HG02938 (cell line): ENCODE measurements at regions not wholly inside any gene's neighbourhood (a gene's known extent, or its start where the extent isn't known, plus 50 kb on each side); places are given as distances from the start of the nearest gene placed in this dataset.

Experiments
- ATAC-seq: cut with Tn5 transposase; IDR thresholded peaks from one replicate; pipeline ENCODE4 v1.9.1; 2021; ENCODE audit warnings: mild to moderate bottlenecking, moderate library complexity; ENCODE audit not compliant: unreplicated experiment

DNA sequence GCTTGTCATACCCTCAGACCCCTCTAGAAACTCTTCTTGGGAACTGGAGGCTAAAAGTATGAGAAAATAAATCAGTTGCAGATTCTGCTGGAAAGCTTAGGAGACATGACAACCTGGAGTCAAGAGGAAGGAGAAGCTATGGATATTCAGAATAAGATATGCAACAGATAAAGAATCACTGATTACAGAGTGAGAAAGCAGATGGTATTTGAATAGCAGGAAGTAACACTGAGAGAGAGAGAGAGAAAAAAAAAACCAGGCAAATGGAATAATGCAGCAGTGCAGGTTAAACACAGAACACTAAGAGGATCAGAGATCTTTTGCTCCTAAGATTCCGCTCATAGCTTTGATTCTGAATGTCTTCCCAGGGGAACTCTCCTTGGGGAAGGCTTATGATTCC, 1284.1 kb upstream of the NXPH2 start:
- no peak for ATAC-seq

DNA sequence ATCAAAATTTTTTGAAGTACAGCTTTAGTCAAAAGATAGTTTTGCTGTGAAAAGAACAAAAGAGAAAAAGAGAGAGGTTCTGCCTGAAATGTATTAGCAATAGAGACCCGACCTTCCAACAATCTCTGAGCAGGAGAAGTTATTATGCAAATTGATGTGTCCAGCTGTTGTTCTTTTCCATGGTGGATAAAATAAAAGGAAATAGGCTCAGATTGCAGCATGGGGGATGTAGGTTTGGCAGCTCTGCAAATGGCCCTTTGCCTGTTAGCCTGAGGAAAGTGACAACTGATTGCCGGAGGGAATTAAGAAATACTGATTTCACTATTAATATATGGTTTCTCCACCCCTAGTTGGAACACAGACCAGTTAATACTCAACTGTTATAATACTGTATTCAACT, 1283.2 kb upstream of the NXPH2 start:
- no peak for ATAC-seq

DNA sequence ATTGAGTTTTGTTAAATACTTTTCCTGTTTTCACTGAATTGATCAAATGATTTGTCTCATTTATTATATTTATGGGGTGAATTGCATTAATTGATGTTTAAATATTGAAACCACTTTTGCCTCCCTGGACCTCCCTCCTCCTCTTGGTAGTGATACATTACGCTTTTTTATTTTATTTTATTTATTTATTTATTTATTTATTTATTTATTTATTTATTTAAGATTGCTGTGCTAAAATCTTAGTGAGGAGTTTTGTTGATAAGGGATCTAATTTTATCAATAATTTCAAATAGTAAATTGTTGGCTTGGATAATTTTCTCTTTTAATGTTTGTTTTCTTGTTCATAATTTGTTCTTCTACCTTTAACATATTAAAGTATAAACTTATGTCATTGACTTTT, 1281.0 kb upstream of the NXPH2 start:
- ATAC-seq, result no peak

DNA sequence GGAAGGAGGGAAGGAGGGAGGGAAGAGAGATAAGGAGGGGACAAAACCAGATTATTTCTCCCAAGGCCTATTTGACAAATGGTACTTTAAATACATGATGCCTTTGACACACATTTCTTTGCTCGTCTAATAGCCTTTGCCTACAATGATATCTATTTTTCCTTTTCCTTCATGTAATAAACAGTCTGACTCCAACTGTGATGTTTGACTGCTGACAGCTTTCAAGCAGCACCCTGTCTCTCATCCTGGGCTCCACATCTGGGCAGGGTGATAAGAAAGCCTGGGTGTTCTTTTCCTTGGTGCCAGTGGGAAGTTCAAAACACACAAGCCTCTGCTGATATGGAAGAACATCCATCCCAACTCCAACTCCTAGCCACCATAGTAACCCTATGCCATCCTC, 1277.7 kb upstream of the NXPH2 start:
- ATAC-seq, result no peak

DNA sequence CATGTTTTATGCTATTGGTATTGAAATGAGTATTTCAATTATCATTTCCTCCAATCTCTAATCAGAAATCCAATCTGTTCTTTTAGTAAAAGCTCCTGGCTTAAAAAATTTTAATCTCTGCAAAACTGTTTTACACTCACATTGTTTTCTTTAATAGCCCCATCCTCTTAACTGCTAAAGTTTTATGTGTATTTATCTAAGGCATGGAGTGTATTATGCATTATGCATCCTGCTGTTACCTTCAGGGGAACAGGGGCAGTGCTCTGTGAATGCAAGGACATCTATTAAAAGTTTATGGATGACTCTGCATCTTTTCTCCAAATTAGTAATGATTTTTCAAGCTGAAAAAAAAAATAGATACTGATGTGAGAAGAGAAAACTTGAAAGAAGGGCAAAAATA, 1261.6 kb upstream of the NXPH2 start:
- no peak for ATAC-seq

DNA sequence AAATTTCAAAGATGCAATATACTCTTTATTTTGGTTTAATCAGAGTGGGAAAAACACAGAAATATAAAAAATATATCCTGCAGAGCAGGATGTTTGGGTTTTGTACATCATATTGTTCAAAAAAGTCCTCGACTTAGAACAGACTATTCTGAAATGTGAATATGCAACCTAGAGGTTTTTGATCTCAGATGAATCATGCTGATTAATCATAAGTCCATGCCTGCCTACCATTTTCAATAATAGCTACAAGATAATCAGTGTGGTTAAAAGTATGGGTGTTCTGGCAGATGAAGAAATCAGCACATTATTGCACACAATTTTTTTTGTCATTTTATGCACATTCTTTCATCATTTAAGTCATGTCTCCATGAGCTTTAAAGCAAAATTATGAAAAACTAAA, 1261.0 kb upstream of the NXPH2 start:
- ATAC-seq, result no peak

DNA sequence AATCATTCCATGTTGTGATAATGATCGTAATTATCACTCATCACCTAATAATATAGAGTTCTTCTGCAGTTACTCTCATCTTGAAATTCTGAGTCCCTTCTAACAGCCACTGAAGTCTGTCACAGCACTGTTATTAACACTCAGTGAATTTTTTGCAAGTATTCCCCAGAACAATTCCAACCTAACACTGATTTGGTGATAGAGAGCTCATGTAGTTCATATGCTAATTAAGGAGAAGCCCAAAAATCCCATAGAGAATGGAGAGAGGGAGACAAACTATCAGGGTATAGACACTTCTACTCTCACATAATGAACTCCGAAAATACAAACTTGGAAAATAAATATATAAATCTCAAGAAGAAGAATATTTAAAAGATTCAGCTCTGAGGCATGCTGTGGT, 1253.4 kb upstream of the NXPH2 start:
- no peak for ATAC-seq

DNA sequence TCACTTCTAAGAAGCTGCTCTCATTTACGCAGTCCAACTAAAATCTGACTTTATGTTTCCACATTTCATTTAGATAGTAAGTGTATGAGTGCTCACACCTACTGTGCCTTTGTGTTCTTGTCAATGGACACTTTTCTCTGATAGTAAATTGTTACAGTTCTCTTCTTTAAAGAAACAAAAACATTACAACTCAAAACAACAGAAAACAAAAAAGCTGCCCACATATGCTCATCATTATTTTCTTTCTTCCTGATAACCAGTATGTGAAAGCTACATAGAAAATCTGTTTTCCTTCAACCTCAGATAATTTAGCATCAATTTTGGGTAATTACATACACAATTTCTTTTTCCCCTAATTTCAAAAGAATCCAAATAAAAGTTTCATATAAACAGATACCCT, 1247.8 kb upstream of the NXPH2 start:
- ATAC-seq, result no peak

DNA sequence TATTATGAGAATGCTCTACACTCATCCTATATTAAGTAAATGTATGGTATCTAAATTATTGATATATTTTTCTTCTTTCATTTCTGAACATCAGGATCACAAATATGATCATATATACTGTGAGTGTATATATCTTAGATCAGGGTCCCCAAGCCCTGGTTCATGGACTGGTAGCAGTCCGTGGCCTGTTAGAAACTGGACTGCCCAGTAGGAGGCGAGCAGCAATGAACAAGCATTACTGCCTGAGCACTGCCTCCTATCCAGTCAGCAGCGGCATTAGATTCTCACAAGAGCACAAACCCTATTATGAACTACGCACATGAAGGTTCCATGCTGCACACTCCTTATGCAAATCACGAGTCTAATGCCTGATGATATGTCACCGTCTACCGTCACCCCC, 1247.1 kb upstream of the NXPH2 start:
- ATAC-seq, result no peak

DNA sequence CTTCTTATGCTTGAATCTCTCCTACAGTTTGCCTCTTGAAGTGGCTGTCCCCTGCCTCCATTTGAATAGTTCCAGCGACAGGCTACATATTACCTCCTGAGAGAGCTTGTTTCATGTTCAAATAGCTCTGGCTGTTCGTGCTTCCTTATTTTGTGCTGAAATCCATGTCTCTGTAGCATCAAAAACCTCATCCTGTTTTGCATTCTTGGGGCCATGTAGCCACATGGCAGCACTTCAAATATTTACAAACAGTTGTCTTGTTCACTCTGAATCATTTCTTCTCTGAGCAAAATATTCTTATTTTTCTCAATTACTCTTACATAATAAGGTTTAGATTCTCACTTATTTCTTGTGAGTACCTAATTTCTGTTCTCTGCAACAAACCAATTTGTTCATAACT, 1243.1 kb upstream of the NXPH2 start:
- ATAC-seq, result no peak

DNA sequence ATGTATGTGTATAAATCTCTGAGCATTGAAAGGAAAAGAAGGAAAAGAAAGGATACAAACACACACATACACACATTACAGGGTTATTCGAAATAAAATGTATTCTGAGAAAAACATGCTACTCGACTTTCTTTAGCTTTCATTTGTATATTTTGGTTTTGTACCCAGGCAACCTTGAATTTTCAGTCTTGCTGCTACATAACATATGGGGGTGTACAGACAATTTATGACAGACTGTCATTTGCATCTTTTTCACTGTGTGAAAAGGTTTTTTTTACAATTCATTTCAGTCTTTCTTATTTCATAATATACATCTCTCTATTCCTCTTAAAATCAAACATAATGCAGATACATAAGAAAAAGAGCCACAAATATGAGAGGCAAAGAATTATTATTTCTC, 1238.4 kb upstream of the NXPH2 start:
- no peak for ATAC-seq

DNA sequence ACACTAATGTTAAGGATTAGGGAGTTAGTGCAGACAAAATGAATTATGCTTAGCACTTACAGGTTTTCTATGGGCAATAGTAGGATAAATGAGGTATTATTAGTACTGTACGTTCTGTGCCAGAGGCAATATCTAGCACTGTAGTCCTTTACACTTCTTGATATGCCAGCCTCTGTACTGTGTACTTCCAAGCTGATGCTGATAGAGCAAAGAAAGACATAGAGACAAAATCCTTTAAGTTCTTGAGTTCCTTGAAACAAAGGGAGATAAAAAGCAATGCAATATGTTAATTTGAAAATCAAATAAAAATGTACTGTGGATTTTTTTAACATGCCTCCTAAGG, 1234.0 kb upstream of the NXPH2 start:
- ATAC-seq, result no peak

DNA sequence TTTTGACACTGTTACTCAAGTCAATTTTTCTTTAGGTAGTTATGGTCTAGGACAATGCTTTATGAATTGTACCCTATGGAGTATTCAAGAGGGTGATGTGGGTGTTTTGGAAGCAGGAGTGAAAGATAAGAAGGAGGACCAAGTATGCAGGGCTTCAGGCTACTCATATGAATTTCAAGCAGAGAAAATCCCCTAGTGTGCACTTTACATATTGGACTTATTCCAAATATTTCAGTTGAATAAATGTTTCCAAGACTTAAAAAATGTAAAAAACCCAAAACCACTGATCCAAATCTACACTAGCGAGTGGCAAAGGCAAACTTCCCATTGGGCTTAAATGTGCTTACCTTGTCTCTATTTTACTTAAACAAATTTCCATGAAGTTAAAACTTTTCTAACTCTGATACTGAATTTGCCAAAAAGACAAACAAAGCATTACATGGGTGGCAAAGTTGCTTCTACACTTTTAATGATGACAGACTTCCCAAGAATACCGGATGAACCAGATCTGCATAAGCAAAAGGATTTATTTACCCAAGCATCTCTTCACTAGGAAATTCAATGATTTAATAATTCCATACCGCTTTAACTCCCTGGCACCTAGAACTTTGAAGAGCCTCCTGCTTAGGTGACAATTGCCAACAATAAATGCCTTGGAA, 1233.5 kb upstream of the NXPH2 start:
- ATAC-seq, result no peak

DNA sequence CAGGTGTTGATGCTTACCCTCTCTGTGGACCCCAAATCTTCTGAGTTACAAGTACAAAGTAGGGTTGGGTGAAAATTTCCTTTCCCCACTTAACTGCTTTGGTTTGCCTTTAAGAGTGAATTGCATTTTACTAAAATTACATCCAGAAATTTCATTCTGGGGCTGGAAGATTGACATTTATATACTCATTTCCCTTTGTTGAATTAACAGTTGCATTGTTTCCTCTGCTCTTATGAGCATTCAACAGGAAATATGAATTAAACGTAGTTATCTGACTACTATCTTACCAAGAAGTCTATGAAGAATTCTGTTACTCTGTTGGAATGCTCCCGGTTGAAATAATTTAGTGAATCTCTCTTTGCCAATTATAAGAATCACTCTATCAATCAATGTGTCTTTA, 1231.1 kb upstream of the NXPH2 start:
- ATAC-seq, result no peak

DNA sequence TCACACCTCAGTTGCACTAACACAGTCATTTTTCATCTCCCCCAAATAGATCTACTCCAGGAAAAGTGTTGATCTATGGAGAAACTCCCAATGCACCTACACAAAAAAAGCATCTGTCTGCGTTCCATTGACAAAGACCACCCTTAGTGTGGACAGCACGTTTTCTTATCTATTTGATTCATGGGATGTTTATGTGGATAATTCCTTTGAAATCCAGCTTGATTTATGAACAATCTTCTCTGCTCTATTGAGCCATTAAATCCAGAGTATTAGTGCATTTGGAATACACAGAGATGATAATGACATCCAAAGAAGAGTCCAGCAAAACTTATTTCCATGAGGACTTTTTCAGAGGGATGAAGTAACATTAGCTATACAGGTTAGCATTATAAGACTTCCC, 1221.9 kb upstream of the NXPH2 start:
- ATAC-seq, result no peak

DNA sequence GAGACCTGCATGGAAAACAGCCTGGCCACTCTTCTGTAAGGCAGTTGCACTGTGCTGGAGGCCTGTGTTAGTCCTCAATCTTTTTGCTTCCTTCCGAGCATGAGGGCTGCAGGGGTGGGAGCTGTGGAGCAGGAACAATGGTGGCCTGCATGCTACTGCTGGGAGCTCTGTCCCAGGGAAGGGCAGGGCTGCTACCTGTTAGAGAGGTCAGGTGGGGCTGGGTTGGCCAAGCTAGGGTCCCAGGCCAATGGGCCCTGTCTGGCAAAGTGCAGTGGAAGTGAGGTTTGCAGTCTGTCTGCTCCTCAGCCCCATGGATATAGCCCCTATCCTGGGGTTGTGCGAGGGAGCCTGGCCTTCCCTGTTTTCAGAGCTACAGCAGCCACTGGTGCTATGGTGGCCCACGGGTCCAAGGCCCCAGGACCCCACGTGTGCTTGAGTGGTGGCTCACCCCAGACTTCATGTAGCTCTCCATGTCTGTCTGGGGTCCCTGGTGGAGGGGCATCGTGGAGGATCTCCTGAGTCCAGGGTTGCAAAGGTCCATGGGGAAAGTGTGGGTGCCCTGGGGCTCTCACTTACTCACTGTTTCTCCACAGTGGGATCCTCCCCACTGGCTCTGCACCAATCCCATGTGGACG, 1212.6 kb upstream of the NXPH2 start:
- ATAC-seq, result no peak

DNA sequence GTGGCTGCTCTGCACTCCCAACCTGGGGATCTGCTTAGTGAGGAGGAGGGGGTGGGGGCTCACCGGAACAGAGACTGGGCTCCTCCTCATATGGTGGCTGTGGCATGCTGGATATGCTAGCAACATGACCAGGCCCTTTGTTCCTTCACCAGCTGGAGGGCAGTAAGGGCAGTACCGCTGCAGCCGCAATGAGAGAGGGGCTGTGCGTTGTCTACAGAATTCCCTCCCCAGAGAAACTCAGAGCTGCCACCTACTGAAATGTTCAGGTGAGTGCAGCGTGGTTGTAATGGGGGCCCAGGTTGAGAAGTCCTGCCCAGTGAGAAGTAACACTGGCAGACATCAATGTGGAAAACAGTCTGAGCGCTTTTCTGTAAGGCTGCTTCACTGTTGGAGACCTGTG, 1211.9 kb upstream of the NXPH2 start:
- ATAC-seq, result no peak

DNA sequence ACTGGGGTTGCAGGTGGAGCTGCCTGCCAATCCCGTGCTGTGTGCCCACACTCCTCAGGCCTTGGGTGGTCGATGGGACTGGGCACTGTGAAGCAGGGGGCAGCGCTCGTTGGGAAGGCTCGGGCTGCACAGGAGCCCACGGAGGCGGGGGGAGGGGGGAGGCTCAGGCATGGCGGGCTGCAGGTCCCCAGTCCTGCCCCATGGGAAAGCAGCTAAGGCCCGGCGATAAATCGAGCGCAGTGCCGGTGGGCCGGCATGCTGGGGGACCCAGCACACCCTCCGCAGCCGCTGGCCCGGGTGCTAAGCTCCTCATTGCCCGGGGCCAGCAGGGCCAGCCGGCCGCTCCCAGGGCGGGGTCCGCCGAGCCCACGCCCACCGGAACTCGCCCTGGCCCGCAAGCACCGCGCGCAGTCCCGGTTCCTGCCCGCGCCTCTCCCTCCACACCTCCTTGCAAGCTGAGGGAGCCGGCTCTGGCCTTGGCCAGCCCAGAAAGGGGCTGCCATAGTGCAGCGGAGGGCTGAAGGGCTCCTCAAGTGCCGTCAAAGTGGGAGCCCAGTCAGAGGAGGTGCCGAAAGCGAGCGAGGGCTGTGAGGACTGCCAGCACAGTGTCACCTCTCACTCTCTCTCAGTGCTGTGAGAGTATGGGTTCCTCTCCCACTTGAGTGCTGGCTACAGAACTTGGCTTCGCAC, 1210.6 kb upstream of the NXPH2 start:
- ATAC-seq, result no peak

DNA sequence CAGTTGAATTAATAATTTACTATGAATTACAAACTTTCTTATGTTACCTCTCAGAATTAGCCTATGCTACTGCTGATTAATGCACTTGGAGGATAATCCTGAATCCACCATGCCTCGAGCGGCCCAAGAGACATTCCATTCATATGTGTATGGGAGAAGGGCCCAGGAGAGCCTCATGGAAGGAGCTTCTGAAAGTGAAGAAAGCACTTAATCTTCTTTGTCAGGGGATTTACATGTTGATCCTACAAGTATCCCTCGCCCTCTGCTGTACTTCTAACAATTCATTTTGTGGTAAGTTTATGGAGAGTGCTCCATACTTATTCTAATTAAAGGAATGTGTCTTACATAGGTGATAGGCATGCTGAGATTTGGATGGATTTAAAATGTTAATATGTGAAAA, 1189.1 kb upstream of the NXPH2 start:
- ATAC-seq, result no peak

DNA sequence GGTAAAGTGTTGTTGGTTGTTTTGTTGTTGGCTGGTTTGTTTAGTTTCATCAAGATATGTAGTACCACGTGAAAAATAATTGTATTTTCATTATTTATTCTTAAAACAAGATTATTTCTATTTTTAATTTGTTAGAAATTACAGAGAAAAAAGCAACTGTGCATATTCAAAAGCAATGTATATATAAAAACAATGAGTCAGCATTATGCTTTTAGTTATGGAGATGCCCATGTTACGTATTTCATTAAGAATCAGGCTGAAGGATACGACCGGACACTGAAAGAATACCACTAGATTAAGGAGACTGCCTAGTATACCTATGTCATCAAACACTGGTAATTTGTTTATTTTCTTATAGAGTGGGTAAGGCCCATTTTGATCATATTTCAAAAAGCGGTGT, 1188.4 kb upstream of the NXPH2 start:
- ATAC-seq, result no peak

DNA sequence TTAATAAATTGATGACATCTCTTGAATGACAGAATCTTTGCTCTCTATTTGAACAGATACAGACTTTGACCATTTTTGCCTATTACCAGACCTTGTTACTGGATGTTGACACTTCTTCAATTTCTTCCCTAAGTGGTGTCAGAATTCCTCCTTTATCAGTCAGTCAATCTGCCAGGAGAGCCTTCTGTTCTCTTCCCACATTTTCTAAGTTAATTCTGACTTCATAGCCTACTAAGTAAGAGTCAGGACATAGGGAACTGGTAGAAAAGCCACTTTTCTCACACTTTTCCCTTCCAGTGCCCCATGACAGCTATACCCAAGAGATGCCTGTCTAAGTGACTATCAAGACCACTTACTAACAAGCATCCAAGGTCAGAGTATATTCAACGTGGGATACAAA, 1187.5 kb upstream of the NXPH2 start:
- no peak for ATAC-seq

DNA sequence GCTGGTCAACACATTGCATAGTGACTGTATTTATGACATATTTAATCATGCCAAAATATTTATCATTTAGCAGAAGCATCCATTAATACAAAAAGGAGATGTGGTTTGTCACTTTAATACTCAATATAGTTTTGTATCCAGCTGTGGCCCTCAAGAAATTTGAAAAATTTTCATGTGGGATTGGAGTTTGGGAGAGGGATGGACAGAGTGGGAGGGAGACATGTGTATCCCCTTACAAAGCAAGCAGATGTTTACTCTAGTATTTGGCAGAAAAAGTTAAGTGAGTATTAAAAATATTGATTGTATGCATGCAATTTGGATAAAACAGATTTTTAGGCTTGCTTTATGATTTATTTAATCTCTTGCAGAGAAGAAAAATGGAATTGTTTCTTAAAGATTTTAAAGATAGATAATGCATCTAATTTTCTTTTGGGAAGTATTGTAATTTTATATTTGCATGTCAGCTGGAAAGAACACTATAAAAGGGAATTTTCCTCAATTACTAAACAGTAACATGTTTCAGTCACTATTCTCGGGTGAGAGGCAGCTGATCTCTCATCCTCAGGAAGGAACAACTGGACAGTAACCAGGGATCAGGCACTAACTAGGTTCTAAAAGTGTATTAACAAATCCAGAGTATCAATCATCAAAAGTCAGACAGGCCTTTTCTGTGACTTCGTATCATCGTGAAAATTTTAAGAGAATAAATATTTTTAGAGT, 1184.7 kb upstream of the NXPH2 start:
- ATAC-seq, result no peak
